ENCODE measurements at regions not wholly inside any gene's neighbourhood (a gene's known extent, or its start where the extent isn't known, plus 50 kb on each side); places are given as distances from the start of the nearest gene placed in this dataset.

GRCh38 chr12:115611477-115611876 lies 666.0 kb downstream of the MED13L start:
- no peaks in the 10 kb centered on the region for H3K9me3 ChIP-seq (ENCODE audit: control insufficient read depth in 4 of 4, low read length in 3 of 4)
- no peak overlapping the region for H3K4me3 ChIP-seq (ENCODE audit: low read depth in 1 of 3, low read length in 3 of 3)
- H3K36me3 ChIP-seq (ENCODE audit: control insufficient read depth in 4 of 4, insufficient read depth in 3 of 4, low read depth in 1 of 4, low read length in 3 of 4) = no peaks in the 10 kb centered on the region
- H3K27ac ChIP-seq (ENCODE audit: low read depth in 1 of 2, low read length in 2 of 2) = no peak overlapping the region
- H3K9ac ChIP-seq (ENCODE audit: low read depth in 1 of 2, low read length in 2 of 2) = no peak overlapping the region
- TF ChIP-seq RAD21 (IDR thresholded peaks at IDR 0.05) = no peak
- no peak for TF ChIP-seq FOXA1 (IDR thresholded peaks at IDR 0.05)
- TF ChIP-seq REST (IDR thresholded peaks at IDR 0.05) = no peak
- no peak for TF ChIP-seq JUND (IDR thresholded peaks at IDR 0.05)
- TF ChIP-seq ATF3 (IDR thresholded peaks at IDR 0.05) = no peak
- TF ChIP-seq YY1 (IDR thresholded peaks at IDR 0.05) = no peak
- TF ChIP-seq HNF4A (conservative IDR thresholded peaks at IDR 0.05) = no peak
- TF ChIP-seq FOXA2 (IDR thresholded peaks at IDR 0.05) = no peak
- no peak for TF ChIP-seq CTCF (IDR thresholded peaks at IDR 0.05; ENCODE audit: low read depth, low read length, missing input control)
- no peak for TF ChIP-seq RXRA (IDR thresholded peaks at IDR 0.05)
- no peak for TF ChIP-seq SP1 (IDR thresholded peaks at IDR 0.05)
- no peak for TF ChIP-seq GABPA (IDR thresholded peaks at IDR 0.05 in 1 of 2, conservative IDR thresholded peaks at IDR 0.05 in 1 of 2)
- TF ChIP-seq MAX (IDR thresholded peaks at IDR 0.05) = no peak
- no peak for TF ChIP-seq EGR1 (IDR thresholded peaks at IDR 0.05; ENCODE audit: low read depth in 2 of 2)
- no peak for TF ChIP-seq TAF1 (conservative IDR thresholded peaks at IDR 0.05)
- H3K27me3 ChIP-seq (ENCODE audit: control insufficient read depth in 4 of 4, insufficient read depth in 4 of 4, low read length in 3 of 4) = peaks cover 0 to 3% (median 0%) of the 10 kb centered on the region in 4 donors
- 89% methylated on average over 5 of the region's 5 CpGs for WGBS
- no peaks in the 10 kb centered on the region for H3K4me1 ChIP-seq (ENCODE audit: control insufficient read depth in 4 of 4, insufficient read depth in 4 of 4, low read length in 3 of 4)
- DNase-seq (ENCODE audit: low spot score) = no peak

- no peak for DNase-seq (ENCODE audit: low spot score)
- Histone ChIP-seq H3K36me3 (ENCODE audit: control insufficient read depth in 4 of 4, insufficient read depth in 3 of 4, low read depth in 1 of 4, low read length in 3 of 4) (no peaks in the 10 kb centered on the region), H3K4me3 (ENCODE audit: low read depth in 1 of 3, low read length in 3 of 3) (no peak overlapping the region), H3K4me1 (ENCODE audit: control insufficient read depth in 4 of 4, insufficient read depth in 4 of 4, low read length in 3 of 4) (no peaks in the 10 kb centered on the region), H3K9ac (ENCODE audit: low read depth in 1 of 2, low read length in 2 of 2) (no peak overlapping the region), H3K27ac (ENCODE audit: low read depth in 1 of 2, low read length in 2 of 2) (no peak overlapping the region), H3K9me3 (ENCODE audit: control insufficient read depth in 4 of 4, low read length in 3 of 4) (no peaks in the 10 kb centered on the region), H3K27me3 (ENCODE audit: control insufficient read depth in 4 of 4, insufficient read depth in 4 of 4, low read length in 3 of 4) (peaks cover 0 to 11% (median 3%) of the 10 kb centered on the region in 4 donors)
- 82% methylated on average over 1 of the region's 1 CpG for WGBS
- TF ChIP-seq YY1 (IDR thresholded peaks at IDR 0.05) (no peak), MAX (IDR thresholded peaks at IDR 0.05) (no peak), ATF3 (IDR thresholded peaks at IDR 0.05) (no peak), HNF4G (IDR thresholded peaks at IDR 0.05) (no peak), ZBTB33 (IDR thresholded peaks at IDR 0.05) (no peak), HNF4A (conservative IDR thresholded peaks at IDR 0.05) (no peak), FOXA2 (IDR thresholded peaks at IDR 0.05) (no peak), EGR1 (IDR thresholded peaks at IDR 0.05; ENCODE audit: low read depth in 2 of 2) (no peak), CTCF (IDR thresholded peaks at IDR 0.05; ENCODE audit: low read depth, low read length, missing input control) (no peak), RAD21 (IDR thresholded peaks at IDR 0.05) (no peak), JUND (IDR thresholded peaks at IDR 0.05) (no peak), REST (IDR thresholded peaks at IDR 0.05) (no peak)
Observed at GRCh38 chr12:115609347-115609746, 668.1 kb downstream of the MED13L start.

Data from liver (tissue), 8 donors.